Activated CD8-positive, alpha-beta T cell treated with anti-CD3 and anti-CD28 coated beads for 36 hours (primary cell): ENCODE measurements at regions not wholly inside any gene's neighbourhood (a gene's known extent, or its start where the extent isn't known, plus 50 kb on each side); places are given as distances from the start of the nearest gene placed in this dataset.

ENCODE experiments used
- ATAC-seq: fragments of 200-7000 bp; cut with Tn5 transposase; one replicate; pipeline ENCODE4 v1.10.0; 2021; ENCODE audit warnings: mild to moderate bottlenecking, moderate library complexity
- CTCF ChIA-PET: fragments of 350-600 bp; sonication (Branson Sonifier 250); formaldehyde crosslinking; loops from one replicate; lab custom pipeline; 2021; ENCODE audit warnings: antibody characterized with exemption; lab: Charles Lee
- POLR2A ChIA-PET: fragments of 350-600 bp; sonication (Branson Sonifier 250); formaldehyde crosslinking; loops from one replicate; lab custom pipeline; 2021; ENCODE audit warnings: antibody characterized with exemption; lab: Charles Lee
- DNase-seq: peaks from one replicate; pipeline ENCODE4 v3.0.0-alpha.2; 2020
- H3K27ac Mint-ChIP-seq: one replicate; pipeline ENCODE4 v1.8.0; 2021; ENCODE audit warnings: mild to moderate bottlenecking, mixed read lengths
- H3K27me3 Mint-ChIP-seq: one replicate; pipeline ENCODE4 v1.8.0; 2021; ENCODE audit warnings: mixed read lengths
- H3K36me3 Mint-ChIP-seq: one replicate; pipeline ENCODE4 v1.8.0; 2021; ENCODE audit warnings: low read depth, mixed read lengths
- H3K4me1 Mint-ChIP-seq: one replicate; pipeline ENCODE4 v1.8.0; 2021; ENCODE audit warnings: low read depth, mixed read lengths
- H3K4me3 Mint-ChIP-seq: one replicate; pipeline ENCODE4 v1.8.0; 2021; ENCODE audit warnings: mild to moderate bottlenecking, moderate library complexity, mixed read lengths
- H3K9me3 Mint-ChIP-seq: one replicate; pipeline ENCODE4 v1.8.0; 2021; ENCODE audit warnings: mixed read lengths
- CTCF ChIP-seq: fragments of 200-600 bp; IDR thresholded peaks from one replicate; pipeline ENCODE4 v1.8.0; 2022; ENCODE audit warnings: antibody characterized with exemption, mild to moderate bottlenecking
- intact Hi-C: fragments of 100-400 bp; cut with micrococcal nuclease; formaldehyde crosslinking; loops from one replicate; pipeline ENCODE4 v1.10.0; 2022

DNA sequence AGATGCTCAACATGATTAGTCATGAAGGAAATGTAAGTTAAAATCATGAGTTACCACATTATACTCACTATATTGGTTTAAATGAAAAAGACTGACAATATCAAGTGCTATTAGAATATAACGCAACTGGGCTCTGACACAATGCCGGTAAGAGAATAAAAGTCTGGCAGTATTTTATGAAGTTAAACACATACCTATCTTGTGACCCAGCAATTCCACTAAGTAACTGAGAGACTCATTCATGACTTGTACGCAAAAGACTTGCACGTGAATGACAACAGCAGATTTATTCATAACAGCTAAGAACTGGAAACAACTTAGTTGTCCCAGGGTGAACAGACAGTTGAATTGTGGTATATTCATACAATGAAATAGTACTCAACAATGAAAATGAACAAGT lies 342.1 kb downstream of the SLC4A3 start:
- H3K27me3 Mint-ChIP-seq = no peaks in the 10 kb centered on the region
- intact Hi-C loops = no loop called here
- ATAC-seq = no peak
- no peaks in the 10 kb centered on the region for H3K4me1 Mint-ChIP-seq
- H3K4me3 Mint-ChIP-seq = no peak overlapping the region
- H3K27ac Mint-ChIP-seq = no peak overlapping the region
- TF ChIP-seq CTCF = no peak
- no peaks in the 10 kb centered on the region for H3K36me3 Mint-ChIP-seq
- CTCF ChIA-PET = no interaction called here
- no peak for DNase-seq
- no peaks in the 10 kb centered on the region for H3K9me3 Mint-ChIP-seq
- POLR2A ChIA-PET = no interaction called here

GRCh38 chr2:219973136-219973535 lies 345.7 kb downstream of the SLC4A3 start:
- no peak for TF ChIP-seq CTCF
- POLR2A ChIA-PET = no interaction called here
- CTCF ChIA-PET = no interaction called here
- intact Hi-C loops = no loop called here
- Mint-ChIP-seq H3K4me3 (no peak overlapping the region), H3K27me3 (no peaks in the 10 kb centered on the region), H3K36me3 (no peaks in the 10 kb centered on the region), H3K9me3 (no peaks in the 10 kb centered on the region), H3K4me1 (no peaks in the 10 kb centered on the region), H3K27ac (no peak overlapping the region)
- DNase-seq = no peak
- ATAC-seq = no peak

DNA sequence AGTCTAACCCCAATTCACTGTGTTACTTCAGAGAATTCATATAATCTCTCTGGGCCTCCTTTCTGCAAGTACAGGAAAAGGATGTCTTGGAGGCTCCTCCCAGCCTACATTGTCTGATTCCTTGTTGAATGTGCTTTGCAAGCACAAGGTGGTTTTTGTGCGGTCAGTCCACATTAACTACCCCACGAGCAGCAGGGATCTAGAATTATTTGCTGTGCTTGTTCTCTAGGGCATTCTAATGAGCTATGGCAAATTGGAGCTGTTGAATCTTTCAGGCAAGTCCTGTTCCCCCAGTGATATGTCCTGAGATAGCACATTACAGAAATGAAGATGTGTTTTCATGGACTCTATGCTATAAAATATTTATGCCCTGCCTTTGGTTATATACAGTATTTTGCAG lies 349.4 kb downstream of the SLC4A3 start:
- TF ChIP-seq CTCF = no peak
- Mint-ChIP-seq H3K4me3 (no peak overlapping the region), H3K36me3 (no peaks in the 10 kb centered on the region), H3K4me1 (no peaks in the 10 kb centered on the region), H3K27me3 (no peaks in the 10 kb centered on the region), H3K27ac (no peak overlapping the region), H3K9me3 (no peaks in the 10 kb centered on the region)
- ATAC-seq = no peak
- intact Hi-C loops = no loop called here
- DNase-seq = no peak
- POLR2A ChIA-PET = no interaction called here
- CTCF ChIA-PET = interaction anchor here (1.1 kb wide), 1 partner anchor 9 kb away, joined by 3 read pairs; no protein-coding TSS in a partner anchor

DNA sequence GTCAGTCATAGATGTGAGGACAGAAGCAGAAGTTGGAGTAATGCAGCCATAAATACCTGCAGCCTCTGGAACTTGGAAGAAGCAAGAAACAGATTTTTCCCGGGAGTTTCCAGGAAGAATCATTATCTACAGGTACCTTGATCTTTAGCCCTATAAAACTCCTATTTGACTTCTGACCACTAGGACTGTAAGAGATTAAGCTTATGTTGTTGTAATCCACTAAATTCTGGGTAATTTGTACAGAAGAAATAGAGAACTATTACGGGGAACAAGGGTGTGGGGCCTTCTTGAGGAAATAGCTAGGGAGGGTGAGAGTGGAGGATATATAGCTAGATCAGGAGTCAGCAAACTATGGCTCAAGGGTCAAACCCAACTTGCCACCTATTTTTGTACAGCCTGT lies 353.2 kb downstream of the SLC4A3 start:
- TF ChIP-seq CTCF = no peak
- H3K36me3 Mint-ChIP-seq = no peaks in the 10 kb centered on the region
- ChIA-PET CTCF (interaction anchor here (1.2 kb wide), 1 partner anchor 16 kb away, joined by 3 read pairs; no protein-coding TSS in a partner anchor), POLR2A (no interaction called here)
- H3K4me3 Mint-ChIP-seq = no peak overlapping the region
- intact Hi-C loops = no loop called here
- no peaks in the 10 kb centered on the region for H3K9me3 Mint-ChIP-seq
- ATAC-seq = no peak
- no peak overlapping the region for H3K27ac Mint-ChIP-seq
- no peaks in the 10 kb centered on the region for H3K27me3 Mint-ChIP-seq
- H3K4me1 Mint-ChIP-seq = no peaks in the 10 kb centered on the region
- no peak for DNase-seq

GRCh38 chr2:219983836-219984235 lies 356.4 kb downstream of the SLC4A3 start:
- ATAC-seq (no peak), DNase-seq (no peak)
- ChIA-PET CTCF (no interaction called here), POLR2A (no interaction called here)
- H3K4me3 Mint-ChIP-seq = no peak overlapping the region
- no peaks in the 10 kb centered on the region for H3K4me1 Mint-ChIP-seq
- intact Hi-C loops = no loop called here
- H3K9me3 Mint-ChIP-seq = no peaks in the 10 kb centered on the region
- no peaks in the 10 kb centered on the region for H3K36me3 Mint-ChIP-seq
- H3K27me3 Mint-ChIP-seq = no peaks in the 10 kb centered on the region
- TF ChIP-seq CTCF = no peak
- no peak overlapping the region for H3K27ac Mint-ChIP-seq
